HCT116 (cell line): ENCODE measurements at regions not wholly inside any gene's neighbourhood (a gene's known extent, or its start where the extent isn't known, plus 50 kb on each side); places are given as distances from the start of the nearest gene placed in this dataset.

Experiments used
- ATAC-seq: fragments of 200-7000 bp; cut with Tn5 transposase; 2 replicates; pipeline ENCODE4 v1.9.1; 2020; ENCODE audit warnings: mild to moderate bottlenecking, moderate library complexity
- BruUV-seq: library from RNA; stranded (reverse); fragments of 400-500 nt; replicated peaks from 2 replicates; lab custom pipeline; 2021; lab: Mats Ljungman, UMichigan
- CTCF ChIA-PET: fragments of 300-600 bp; sonication (Branson Sonifier 250); formaldehyde crosslinking; loops from one replicate; lab custom pipeline; 2021; ENCODE audit warnings: antibody characterized with exemption; lab: Charles Lee
- POLR2A ChIA-PET: fragments of 300-600, 350-600 bp; sonication (Branson Sonifier 250); formaldehyde crosslinking; loops from one replicate; lab custom pipeline; 2021; ENCODE audit warnings: antibody characterized with exemption; lab: Charles Lee
- RAD21 ChIA-PET, 2 experiments: fragments of 300-600 bp; sonication (Branson Sonifier 250); formaldehyde crosslinking; loops; one replicate each; lab custom pipeline; 2023; ENCODE audit warnings: low total read pairs in 2 of 2; ENCODE audit not compliant: uncharacterized antibody in 2 of 2, unreplicated experiment in 2 of 2, low non-redundant PET in 1 of 2; lab: Charles Lee
- DNase-seq: peaks from one replicate; pipeline ENCODE4 v3.0.0-alpha.2; 2010; ENCODE audit warnings: low read depth, low spot score
- H2AFZ ChIP-seq: fragments of 200-600 bp; shearing (Covaris generic), sonication (generic); 2 replicates; pipeline ENCODE4 v1.6.1; 2017; ENCODE audit warnings: low read depth, mixed run types, mixed read lengths, antibody characterized with exemption, low read length; ENCODE audit not compliant: poor library complexity, severe bottlenecking
- H3K27ac ChIP-seq: 2 replicates; pipeline ENCODE4 v1.5.1; 2012; ENCODE audit warnings: low read depth, low read length
- H3K27me3 ChIP-seq: fragments of 200-600 bp; sonication (generic); 2 replicates; pipeline ENCODE4 v1.6.1; 2016; ENCODE audit warnings: mixed run types, low read length, mixed read lengths; ENCODE audit not compliant: insufficient read depth
- H3K36me3 ChIP-seq, 2 experiments: fragments of 200-500 bp in 1 of 2; fragments of 200-600 bp in 1 of 2; sonication (Bioruptor generic) in 1 of 2; sonication (generic) in 1 of 2; 2 replicates each; pipeline versions ENCODE4 v1.5.1 to v1.6.1; 2014 to 2016; ENCODE audit warnings: low read length in 2 of 2, inconsistent platforms in 1 of 2, mixed read lengths in 1 of 2, mixed run types in 1 of 2; ENCODE audit not compliant: insufficient read depth in 2 of 2, control insufficient read depth in 1 of 2
- H3K4me1 ChIP-seq, 2 experiments: fragments of 200-600 bp in 1 of 2; sonication (generic) in 1 of 2; 2 replicates each; pipeline versions ENCODE4 v1.5.1 to v1.6.1; 2012 to 2017; ENCODE audit warnings: low read length in 2 of 2, inconsistent platforms in 1 of 2, mild to moderate bottlenecking in 1 of 2, mixed read lengths in 1 of 2, mixed run types in 1 of 2, moderate library complexity in 1 of 2; ENCODE audit not compliant: insufficient read depth in 2 of 2, control insufficient read depth in 1 of 2
- H3K4me2 ChIP-seq: fragments of 200-600 bp; sonication (generic); 2 replicates; pipeline ENCODE4 v1.6.1; 2017; ENCODE audit warnings: mixed run types, low read length, mixed read lengths
- H3K4me3 ChIP-seq, 2 experiments: fragments of 200-600 bp in 1 of 2; sonication (generic) in 1 of 2; replicated peaks in 1 of 2; 2 replicates each; pipeline ENCODE4 v1.5.1; 2011 to 2016; ENCODE audit warnings: low read length in 2 of 2, control low read depth in 1 of 2, low read depth in 1 of 2, mild to moderate bottlenecking in 1 of 2, mixed read lengths in 1 of 2, mixed run types in 1 of 2
- H3K79me2 ChIP-seq: fragments of 200-600 bp; sonication (generic); 2 replicates; pipeline ENCODE4 v1.6.1; 2017; ENCODE audit warnings: mild to moderate bottlenecking, mixed run types, low read length, moderate library complexity, mixed read lengths; ENCODE audit not compliant: insufficient read depth
- H3K9ac ChIP-seq: fragments of 200-600 bp; sonication (generic); 2 replicates; pipeline ENCODE4 v1.6.1; 2016; ENCODE audit warnings: low read length, mixed read lengths
- H3K9me2 ChIP-seq: fragments of 200-600 bp; sonication (generic), shearing (Covaris generic); 2 replicates; pipeline ENCODE4 v1.6.1; 2017; ENCODE audit warnings: mixed run types, mild to moderate bottlenecking, moderate library complexity; ENCODE audit not compliant: insufficient read depth
- H3K9me3 ChIP-seq, 2 experiments: fragments of 200-500 bp in 1 of 2; fragments of 200-600 bp in 1 of 2; sonication (Bioruptor generic) in 1 of 2; sonication (generic) in 1 of 2; 2 replicates each; pipeline ENCODE4 v1.6.1; 2014 to 2017; ENCODE audit warnings: low read length in 2 of 2, mixed read lengths in 2 of 2, inconsistent platforms in 1 of 2, low read depth in 1 of 2, mild to moderate bottlenecking in 1 of 2, mixed run types in 1 of 2, moderate library complexity in 1 of 2; ENCODE audit not compliant: control insufficient read depth in 1 of 2, insufficient read depth in 1 of 2
- H4K20me1 ChIP-seq: fragments of 200-600 bp; sonication (generic), shearing (Covaris generic); 2 replicates; pipeline ENCODE4 v1.6.1; 2017; ENCODE audit warnings: mixed run types, mild to moderate bottlenecking, moderate library complexity; ENCODE audit not compliant: insufficient read depth
- ATF3 ChIP-seq: IDR thresholded peaks from 2 replicates; pipeline ENCODE4 v1.6.1; 2012
- CBX3 ChIP-seq: IDR thresholded peaks from 2 replicates; pipeline ENCODE4 v1.6.1; 2012; ENCODE audit warnings: low read depth
- CEBPB ChIP-seq: IDR thresholded peaks from 2 replicates; pipeline ENCODE4 v1.6.1; 2012; ENCODE audit warnings: low read depth
- CTCF ChIP-seq, 3 experiments: fragments of 200-600 bp in 1 of 3; sonication (generic) in 1 of 3; IDR thresholded peaks in 2 of 3; conservative IDR thresholded peaks in 1 of 3; 2 replicates each; pipeline ENCODE4 v1.5.1; 2012 to 2017; ENCODE audit warnings: low read depth in 2 of 3, low read length in 2 of 3, antibody characterized with exemption in 1 of 3, borderline replicate concordance in 1 of 3, control low read depth in 1 of 3, mild to moderate bottlenecking in 1 of 3, mixed read lengths in 1 of 3, mixed run types in 1 of 3, moderate library complexity in 1 of 3; ENCODE audit not compliant: insufficient read depth in 1 of 3
- EZH2 ChIP-seq: fragments of 200-600 bp; sonication (generic); IDR thresholded peaks from 2 replicates; pipeline ENCODE4 v1.6.1; 2017; ENCODE audit warnings: antibody characterized with exemption, mixed run types
- EZH2phosphoT487 ChIP-seq: fragments of 200-600 bp; IDR thresholded peaks from 2 replicates; pipeline ENCODE4 v1.6.1; 2018; ENCODE audit warnings: antibody characterized with exemption, borderline replicate concordance
- FOSL1 ChIP-seq: IDR thresholded peaks from 2 replicates; pipeline ENCODE4 v1.6.1; 2012; ENCODE audit warnings: low read depth
- JUND ChIP-seq: IDR thresholded peaks from 2 replicates; pipeline ENCODE4 v1.6.1; 2012
- MAX ChIP-seq: IDR thresholded peaks from 2 replicates; pipeline ENCODE4 v1.6.1; 2012
- POLR2A ChIP-seq: IDR thresholded peaks from 2 replicates; pipeline ENCODE4 v1.7.0; 2011; ENCODE audit warnings: borderline replicate concordance; ENCODE audit not compliant: insufficient read depth, insufficient read length; ENCODE audit errors: extremely low read depth
- RAD21 ChIP-seq: IDR thresholded peaks from 2 replicates; pipeline ENCODE4 v1.6.1; 2012; ENCODE audit warnings: low read depth, mild to moderate bottlenecking
- SRF ChIP-seq: IDR thresholded peaks from 2 replicates; pipeline ENCODE4 v1.6.1; 2012; ENCODE audit warnings: low read depth
- ZBTB33 ChIP-seq: IDR thresholded peaks from 2 replicates; pipeline ENCODE4 v1.6.1; 2011; ENCODE audit warnings: mild to moderate bottlenecking, low read length, moderate library complexity; ENCODE audit not compliant: insufficient replicate concordance; ENCODE audit errors: extremely low read depth
- intact Hi-C: fragments of 100-400 bp; cut with micrococcal nuclease; formaldehyde crosslinking; loops from 2 replicates; pipeline ENCODE4 v1.10.0; 2022

- DNase-seq (peak; percentile 26), ATAC-seq (peak; percentile 90)
- Histone ChIP-seq H3K27ac (no peak overlapping the region), H3K4me2 (no peak overlapping the region), H3K9ac (no peak overlapping the region)
- POLR2A ChIA-PET: no interaction called here
- no peak for TF ChIP-seq FOSL1
- TF ChIP-seq RAD21: peak; percentile 45; the same call in 1 of the 2 replicates
- TF ChIP-seq CTCF (IDR thresholded peaks at IDR 0.05 in 2 of 3, conservative IDR thresholded peaks at IDR 0.05 in 1 of 3; ENCODE audit: borderline replicate concordance in 1 of 3, insufficient read depth in 1 of 3, low read depth in 2 of 3, low read length in 2 of 3): peak in 2 of 3 experiments; percentile 46 to 51; a peak in 3 of 6 replicates
- TF ChIP-seq, all 23 proteins: peak for 2
- no peaks in the 10 kb centered on the region for H3K36me3 ChIP-seq
- no peak overlapping the region for H3K4me3 ChIP-seq
- H3K27me3 ChIP-seq: no peaks in the 10 kb centered on the region
- no peaks in the 10 kb centered on the region for H3K4me1 ChIP-seq
- RAD21 ChIA-PET: no interaction called here
- H3K9me3 ChIP-seq: no peaks in the 10 kb centered on the region; a peak in 1 of 4 replicates
- CTCF ChIA-PET: interaction anchor here (1.1 to 2.1 kb wide), 10 partner anchors 8 to 1269 kb away, joined by 3 to 10 read pairs (median 5); partner anchors contain the start of gene FAT4
- H3K79me2 ChIP-seq: no peaks in the 10 kb centered on the region
- no peaks in the 10 kb centered on the region for H3K9me2 ChIP-seq
- no peaks in the 10 kb centered on the region for H4K20me1 ChIP-seq
- intact Hi-C loops: loop anchor here (2.0 to 5.0 kb wide), 2 partner anchors 361 to 1271 kb away; partner anchors contain the start of gene FAT4
- H2AFZ ChIP-seq: peak overlapping the region; percentile 61
- BruUV-seq: no TSS peak
These were observed 1049.2 kb upstream of the INTU start for GRCh38 chr4:126583509-126583908.

- DNase-seq (no peak), ATAC-seq (no peak)
- ChIA-PET CTCF (interaction anchor here (0.8 to 1.4 kb wide), 3 partner anchors 8 to 13 kb away, joined by 4 to 8 read pairs (median 6); no protein-coding TSS in a partner anchor), POLR2A (no interaction called here), RAD21 (no interaction called here)
- Histone ChIP-seq H3K27ac (no peak overlapping the region), H3K79me2 (no peaks in the 10 kb centered on the region), H3K9me2 (no peaks in the 10 kb centered on the region), H4K20me1 (no peaks in the 10 kb centered on the region), H3K9ac (no peak overlapping the region), H3K4me2 (no peak overlapping the region), H3K9me3 (no peaks in the 10 kb centered on the region), H3K4me1 (peaks cover 0 to 4% of the 10 kb centered on the region in 2 experiments; a peak in 1 of 4 replicates), H2AFZ (peak overlapping the region; percentile 86), H3K4me3 (no peak overlapping the region), H3K36me3 (no peaks in the 10 kb centered on the region), H3K27me3 (no peaks in the 10 kb centered on the region)
- BruUV-seq: no TSS peak
- intact Hi-C loops: no loop called here
- TF ChIP-seq EZH2: no peak
- no peak for TF ChIP-seq POLR2A
- no peak for TF ChIP-seq SRF
- no peak for TF ChIP-seq MAX
- TF ChIP-seq ATF3: no peak
- TF ChIP-seq CEBPB: no peak
- TF ChIP-seq CBX3: no peak
- no peak for TF ChIP-seq EZH2phosphoT487
- no peak for TF ChIP-seq RAD21
- TF ChIP-seq ZBTB33: no peak
- no peak for TF ChIP-seq JUND
These were observed 1041.2 kb upstream of the INTU start for GRCh38 chr4:126591583-126591982.
